ENCODE measurements at regions not wholly inside any gene's neighbourhood (a gene's known extent, or its start where the extent isn't known, plus 50 kb on each side); places are given as distances from the start of the nearest gene placed in this dataset.

DNA sequence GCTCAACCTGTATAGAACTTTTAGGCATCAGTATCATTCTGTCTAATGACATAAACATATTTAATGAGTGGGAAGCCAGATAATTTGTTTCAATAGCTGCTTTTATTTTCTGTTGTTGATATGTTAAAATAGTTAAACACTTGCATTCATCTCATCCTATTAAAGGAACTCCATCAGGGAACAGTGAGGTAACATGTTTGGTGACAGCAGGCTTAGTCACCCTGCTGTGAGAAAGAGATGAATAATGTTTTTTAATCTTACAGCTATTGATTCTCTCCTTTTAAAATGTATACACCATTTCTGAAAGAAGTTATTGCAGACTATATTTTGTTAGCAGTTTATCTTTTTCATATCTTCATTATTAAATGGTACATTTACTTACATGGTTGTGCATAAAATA, 123.3 kb upstream of the CWC22 start:
- H3K4me3 Mint-ChIP-seq (ENCODE audit: unreplicated experiment), result no peak overlapping the region

GRCh38 chr2:180128861-180129260, 121.8 kb upstream of the CWC22 start:
- Mint-ChIP-seq H3K4me3 (ENCODE audit: unreplicated experiment) (no peak overlapping the region), H3K27ac (ENCODE audit: unreplicated experiment) (no peak overlapping the region), H3K27me3 (ENCODE audit: unreplicated experiment) (no peaks in the 10 kb centered on the region), H3K36me3 (ENCODE audit: unreplicated experiment) (no peaks in the 10 kb centered on the region), H3K9me3 (ENCODE audit: unreplicated experiment) (no peaks in the 10 kb centered on the region), H3K4me1 (ENCODE audit: unreplicated experiment) (peaks cover 11% of the 10 kb centered on the region)
- TF ChIP-seq, protein P1, sequence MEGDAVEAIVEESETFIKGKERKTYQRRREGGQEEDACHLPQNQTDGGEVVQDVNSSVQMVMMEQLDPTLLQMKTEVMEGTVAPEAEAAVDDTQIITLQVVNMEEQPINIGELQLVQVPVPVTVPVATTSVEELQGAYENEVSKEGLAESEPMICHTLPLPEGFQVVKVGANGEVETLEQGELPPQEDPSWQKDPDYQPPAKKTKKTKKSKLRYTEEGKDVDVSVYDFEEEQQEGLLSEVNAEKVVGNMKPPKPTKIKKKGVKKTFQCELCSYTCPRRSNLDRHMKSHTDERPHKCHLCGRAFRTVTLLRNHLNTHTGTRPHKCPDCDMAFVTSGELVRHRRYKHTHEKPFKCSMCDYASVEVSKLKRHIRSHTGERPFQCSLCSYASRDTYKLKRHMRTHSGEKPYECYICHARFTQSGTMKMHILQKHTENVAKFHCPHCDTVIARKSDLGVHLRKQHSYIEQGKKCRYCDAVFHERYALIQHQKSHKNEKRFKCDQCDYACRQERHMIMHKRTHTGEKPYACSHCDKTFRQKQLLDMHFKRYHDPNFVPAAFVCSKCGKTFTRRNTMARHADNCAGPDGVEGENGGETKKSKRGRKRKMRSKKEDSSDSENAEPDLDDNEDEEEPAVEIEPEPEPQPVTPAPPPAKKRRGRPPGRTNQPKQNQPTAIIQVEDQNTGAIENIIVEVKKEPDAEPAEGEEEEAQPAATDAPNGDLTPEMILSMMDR (IDR thresholded peaks at IDR 0.05), result no peak
- no peak for DNase-seq (ENCODE audit: extremely low spot score, unreplicated experiment)

More for the DNA sequence above, 123.3 kb upstream of the CWC22 start:
- Mint-ChIP-seq H3K27ac (ENCODE audit: unreplicated experiment) (no peak overlapping the region), H3K36me3 (ENCODE audit: unreplicated experiment) (no peaks in the 10 kb centered on the region), H3K9me3 (ENCODE audit: unreplicated experiment) (no peaks in the 10 kb centered on the region), H3K27me3 (ENCODE audit: unreplicated experiment) (no peaks in the 10 kb centered on the region), H3K4me1 (ENCODE audit: unreplicated experiment) (peaks cover 9% of the 10 kb centered on the region)
- TF ChIP-seq, protein P1 (IDR thresholded peaks at IDR 0.05), result no peak
- no peak for DNase-seq (ENCODE audit: extremely low spot score, unreplicated experiment)

DNA sequence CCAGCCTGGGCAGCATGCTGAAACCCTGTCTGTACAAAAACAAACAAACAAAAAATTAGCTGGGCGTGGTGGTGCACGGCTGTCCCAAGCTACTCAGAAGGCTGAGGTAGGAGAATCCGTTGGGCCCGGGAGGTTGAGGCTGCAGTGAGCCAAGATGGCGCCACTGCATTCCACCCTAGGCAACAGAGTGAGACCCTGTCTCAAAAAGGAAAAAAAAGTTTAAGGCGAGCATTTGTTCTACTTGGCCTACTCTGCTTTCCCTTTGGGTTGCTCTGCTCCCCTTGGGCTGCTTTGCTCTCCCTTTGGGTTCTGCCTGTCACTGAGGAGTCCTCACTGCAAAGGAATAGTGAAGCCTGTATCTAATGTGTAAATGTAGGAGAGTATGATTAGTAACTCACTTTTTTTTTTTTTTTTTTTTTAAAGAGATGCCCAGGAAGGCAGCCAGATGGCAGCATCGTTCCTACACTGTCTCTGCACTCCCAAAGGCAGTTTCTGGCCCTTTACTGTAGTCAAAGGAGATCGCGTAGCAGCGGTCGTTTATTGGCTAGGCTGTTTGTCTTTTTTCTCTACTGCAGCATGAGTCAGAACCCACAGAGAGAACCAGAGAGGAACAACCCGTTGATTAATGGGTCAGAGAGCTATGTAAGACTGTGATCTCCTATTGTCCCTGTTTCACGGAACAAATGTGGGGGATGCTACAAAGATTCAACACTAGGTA, 118.3 kb upstream of the CWC22 start:
- H3K4me1 Mint-ChIP-seq (ENCODE audit: unreplicated experiment), result peaks cover 9% of the 10 kb centered on the region
- H3K9me3 Mint-ChIP-seq (ENCODE audit: unreplicated experiment), result no peaks in the 10 kb centered on the region
- TF ChIP-seq, protein P1 (IDR thresholded peaks at IDR 0.05), result peak; percentile 84
- H3K27me3 Mint-ChIP-seq (ENCODE audit: unreplicated experiment), result no peaks in the 10 kb centered on the region
- H3K27ac Mint-ChIP-seq (ENCODE audit: unreplicated experiment), result no peak overlapping the region
- no peaks in the 10 kb centered on the region for H3K36me3 Mint-ChIP-seq (ENCODE audit: unreplicated experiment)
- no peak overlapping the region for H3K4me3 Mint-ChIP-seq (ENCODE audit: unreplicated experiment)
- DNase-seq (ENCODE audit: extremely low spot score, unreplicated experiment), result no peak

DNA sequence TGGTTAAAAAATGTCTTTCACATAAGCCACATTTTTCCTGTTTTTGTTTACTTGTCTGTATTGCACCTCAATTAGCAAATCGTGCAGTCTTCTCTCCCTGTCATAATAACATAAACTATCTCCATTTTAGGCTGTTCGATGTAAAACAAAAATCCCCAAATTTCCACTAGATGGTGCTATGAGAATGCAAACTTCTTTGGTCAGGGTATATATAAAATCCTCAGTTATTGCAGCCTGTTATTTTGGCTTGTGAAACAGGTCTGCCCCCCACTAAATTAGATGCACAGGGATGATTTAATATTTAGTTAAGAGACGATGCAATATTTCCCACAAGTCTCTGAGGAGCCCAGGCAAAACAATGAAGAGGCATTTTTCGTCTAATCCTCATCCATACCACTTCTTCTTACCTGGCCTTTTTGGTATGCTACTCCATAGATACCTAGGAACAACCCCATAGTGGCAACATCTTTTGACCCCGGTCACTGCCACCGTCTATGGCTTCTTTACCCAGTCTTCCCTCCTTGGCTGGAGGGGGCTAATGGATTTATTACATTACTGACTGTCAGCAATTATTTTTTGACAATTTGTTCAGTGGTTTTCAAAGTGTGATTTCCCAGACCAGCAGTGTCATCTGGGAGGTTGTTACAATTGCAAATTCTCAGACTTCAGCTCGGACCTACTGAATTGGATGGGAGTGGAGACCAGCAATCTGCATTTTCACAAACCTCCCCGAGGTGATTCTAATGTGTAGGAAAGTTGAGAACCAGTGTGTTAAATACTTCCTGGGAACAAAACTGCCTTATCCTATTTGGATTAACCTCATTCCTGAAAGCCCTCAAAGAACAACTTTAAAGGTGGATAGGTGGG, 117.4 kb upstream of the CWC22 start:
- Mint-ChIP-seq H3K36me3 (ENCODE audit: unreplicated experiment) (no peaks in the 10 kb centered on the region), H3K4me1 (ENCODE audit: unreplicated experiment) (peaks cover 6% of the 10 kb centered on the region), H3K27ac (ENCODE audit: unreplicated experiment) (no peak overlapping the region), H3K27me3 (ENCODE audit: unreplicated experiment) (no peaks in the 10 kb centered on the region), H3K4me3 (ENCODE audit: unreplicated experiment) (no peak overlapping the region), H3K9me3 (ENCODE audit: unreplicated experiment) (no peaks in the 10 kb centered on the region)
- TF ChIP-seq, protein P1 (IDR thresholded peaks at IDR 0.05), result peak; percentile 72
- no peak for DNase-seq (ENCODE audit: extremely low spot score, unreplicated experiment)

DNA sequence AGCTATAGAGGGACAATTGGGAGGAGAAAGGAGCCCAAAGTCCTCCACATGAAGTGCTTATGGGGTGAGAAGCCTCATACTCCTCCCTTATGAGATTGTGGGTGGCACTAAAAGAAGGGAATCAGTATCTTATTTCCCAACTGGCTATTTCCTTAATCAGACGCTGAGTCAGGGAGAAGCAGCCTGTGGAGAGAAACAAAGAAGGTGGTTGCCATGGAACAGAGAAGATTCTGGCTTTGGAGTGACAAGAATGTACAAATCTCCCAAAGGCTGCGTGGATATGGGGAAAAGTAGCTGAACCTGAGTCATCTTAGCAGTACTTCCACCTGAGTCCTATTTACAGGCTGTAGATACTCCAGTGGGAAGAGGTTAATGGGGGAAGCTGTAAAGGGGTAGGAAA, 115.8 kb upstream of the CWC22 start:
- Mint-ChIP-seq H3K9me3 (ENCODE audit: unreplicated experiment) (no peaks in the 10 kb centered on the region), H3K27me3 (ENCODE audit: unreplicated experiment) (no peaks in the 10 kb centered on the region), H3K36me3 (ENCODE audit: unreplicated experiment) (no peaks in the 10 kb centered on the region), H3K4me3 (ENCODE audit: unreplicated experiment) (no peak overlapping the region), H3K27ac (ENCODE audit: unreplicated experiment) (no peak overlapping the region), H3K4me1 (ENCODE audit: unreplicated experiment) (peaks cover 6% of the 10 kb centered on the region)
- DNase-seq (ENCODE audit: extremely low spot score, unreplicated experiment), result no peak
- TF ChIP-seq, protein P1 (IDR thresholded peaks at IDR 0.05), result no peak

Measured in osteocyte (in vitro differentiated cells).